K562 (cell line): ENCODE measurements at regions not wholly inside any gene's neighbourhood (a gene's known extent, or its start where the extent isn't known, plus 50 kb on each side); places are given as distances from the start of the nearest gene placed in this dataset.

Experiments used
- ATAC-seq: fragments of 200-7000 bp; cut with Tn5 transposase; 3 replicates; pipeline ENCODE4 v1.9.1; 2020; ENCODE audit warnings: moderate library complexity
- BruUV-seq: library from RNA; stranded (reverse); fragments of 400-500 nt; replicated peaks from 2 replicates; lab custom pipeline; 2021; lab: Mats Ljungman, UMichigan
- CTCF ChIA-PET: fragments of 300-600 bp; formaldehyde crosslinking; extraction: SDS; loops from one replicate; lab custom pipeline; 2021; ENCODE audit warnings: low intra/inter-chr PET ratio; lab: Yijun Ruan, JAX
- POLR2A ChIA-PET: fragments of 300-600, 350-650 bp; sonication (Branson Sonifier 250); formaldehyde crosslinking; extraction: SDS; loops from one replicate; lab custom pipeline; 2021; ENCODE audit warnings: antibody characterized with exemption, inconsistent platforms; lab: Yijun Ruan, JAX
- DNase-seq, 4 experiments: peaks; one replicate each; pipeline versions ENCODE4 v3.0.0 to v3.0.0-alpha.2; 2011 to 2018; ENCODE audit warnings: low spot score in 3 of 4, mixed read lengths in 3 of 4; ENCODE audit errors: extremely low read depth in 1 of 4
- FAIRE-seq: peaks from 2 replicates; lab custom pipeline; 2011; peaks lifted over from hg19 to GRCh38; lab: Jason Lieb, UNC
- H2AFZ ChIP-seq: 2 replicates; pipeline ENCODE4 v1.6.0; 2011; ENCODE audit warnings: low read depth, low read length, control low read depth, inconsistent platforms
- H3K27ac ChIP-seq: fragments of 200-600 bp; 3 replicates; pipeline ENCODE4 v1.8.0; 2011; ENCODE audit warnings: low read depth, mild to moderate bottlenecking, control low read depth, inconsistent platforms, low read length, moderate library complexity, mixed read lengths; ENCODE audit errors: extremely low read depth
- H3K27me3 ChIP-seq, 2 experiments: fragments of 300-600 bp in 1 of 2; 2 replicates in 1 of 2; 3 replicates in 1 of 2; pipeline versions ENCODE4 v1.6.0 to v1.8.0; 2011; ENCODE audit warnings: inconsistent platforms in 2 of 2, low read length in 2 of 2, mild to moderate bottlenecking in 1 of 2, mixed read lengths in 1 of 2, moderate library complexity in 1 of 2; ENCODE audit not compliant: control insufficient read depth in 2 of 2, insufficient read depth in 2 of 2
- H3K36me3 ChIP-seq: fragments of 300-600 bp; 3 replicates; pipeline ENCODE4 v1.8.0; 2011; ENCODE audit warnings: mild to moderate bottlenecking, low read length, inconsistent platforms; ENCODE audit not compliant: control insufficient read depth, insufficient read depth
- H3K4me1 ChIP-seq, 2 experiments: fragments of 200-600 bp in 1 of 2; replicated peaks in 1 of 2; 2 replicates in 1 of 2; 3 replicates in 1 of 2; pipeline versions ENCODE4 v1.5.1 to v1.8.0; 2011; ENCODE audit warnings: inconsistent platforms in 2 of 2, low read length in 2 of 2, mild to moderate bottlenecking in 1 of 2, mixed read lengths in 1 of 2, moderate library complexity in 1 of 2; ENCODE audit not compliant: control insufficient read depth in 2 of 2, insufficient read depth in 2 of 2
- H3K4me2 ChIP-seq: 2 replicates; pipeline ENCODE4 v1.6.1; 2011; ENCODE audit warnings: low read length, control low read depth, inconsistent platforms, mixed read lengths; ENCODE audit not compliant: insufficient read depth
- H3K4me3 ChIP-seq: fragments of 200-600 bp; sonication (generic), shearing (Covaris generic); 2 replicates; pipeline ENCODE4 v1.5.1; 2016; ENCODE audit warnings: control low read depth, inconsistent platforms
- H3K79me2 ChIP-seq: fragments of 200-600 bp; 3 replicates; pipeline ENCODE4 v1.8.0; 2011; ENCODE audit warnings: low read length, inconsistent platforms; ENCODE audit not compliant: control insufficient read depth, insufficient read depth
- H3K9ac ChIP-seq, 2 experiments: 2 replicates each; pipeline versions ENCODE4 v1.6.0 to v1.6.1; 2011; ENCODE audit warnings: low read depth in 2 of 2, low read length in 2 of 2, control low read depth in 1 of 2, inconsistent platforms in 1 of 2, mild to moderate bottlenecking in 1 of 2, mixed read lengths in 1 of 2; ENCODE audit not compliant: insufficient read depth in 1 of 2
- H3K9me1 ChIP-seq: one replicate; pipeline ENCODE4 v1.6.0; 2011; ENCODE audit warnings: inconsistent platforms, mild to moderate bottlenecking, low read length, moderate library complexity; ENCODE audit not compliant: control insufficient read depth, insufficient read depth
- H3K9me3 ChIP-seq: replicated peaks from 2 replicates; pipeline ENCODE4 v1.5.1; 2011; ENCODE audit warnings: low read depth, low read length, inconsistent platforms; ENCODE audit not compliant: control insufficient read depth, insufficient read depth
- H4K20me1 ChIP-seq: replicated peaks from 2 replicates; pipeline ENCODE4 v1.6.1; 2011; ENCODE audit warnings: low read length, inconsistent platforms, mixed read lengths; ENCODE audit not compliant: control insufficient read depth, insufficient read depth
- DNMT1 ChIP-seq: fragments of 450-650 bp; IDR thresholded peaks from 2 replicates; pipeline ENCODE4 v1.6.1; 2016; ENCODE audit warnings: antibody characterized with exemption, mild to moderate bottlenecking
- HBP1 ChIP-seq: fragments of 450-650 bp; formaldehyde crosslinking; IDR thresholded peaks from 2 replicates; pipeline ENCODE4 v1.4.0; 2022; ENCODE audit warnings: missing genetic modification characterization
- HMGXB4 ChIP-seq: sonication (generic); formaldehyde crosslinking; IDR thresholded peaks from 2 replicates; pipeline ENCODE4 v1.8.1; 2023; ENCODE audit warnings: mild to moderate bottlenecking, missing genetic modification reagents
- NCOA2 ChIP-seq, 2 experiments: fragments of 450-650 bp; IDR thresholded peaks; 2 replicates each; pipeline ENCODE4 v1.6.1; 2018; ENCODE audit warnings: mild to moderate bottlenecking in 2 of 2, moderate library complexity in 1 of 2; ENCODE audit not compliant: partially characterized antibody in 2 of 2
- PRMT5 ChIP-seq: sonication (generic); formaldehyde crosslinking; IDR thresholded peaks from 2 replicates; pipeline ENCODE4 v1.5.0; 2020; ENCODE audit warnings: missing genetic modification reagents
- REST ChIP-seq, 2 experiments: fragments of 450-650 bp; formaldehyde crosslinking in 1 of 2; IDR thresholded peaks; 2 replicates each; pipeline versions ENCODE4 v1.4.0 to v1.6.1; 2014 to 2020; ENCODE audit warnings: mild to moderate bottlenecking in 2 of 2, borderline replicate concordance in 1 of 2, low read depth in 1 of 2
- WGBS: fragments of 100-300 bp; shearing (Covaris generic); methylation state at CpG from one replicate; pipeline ENCODE4 v1.1.6; 2016; ENCODE audit warnings: low coverage, mixed read lengths; ENCODE audit not compliant: insufficient coverage; ENCODE audit errors: missing lambda C conversion rate; 5-methylcytosine and 5-hydroxymethylcytosine counted together
- in situ Hi-C: fragments of 300-500 bp; cut with MboI; formaldehyde crosslinking; loops from 4 replicates; pipeline ENCODE4 v1.15.0; 2018; ENCODE audit warnings: inconsistent platforms, mixed read lengths
- intact Hi-C: fragments of 100-400 bp; cut with micrococcal nuclease; formaldehyde crosslinking; loops from 2 replicates; pipeline ENCODE4 v1.14.2; 2022

GRCh38 chr19:31497709-31498108 is 148.5 kb upstream of the TSHZ3 start:
- no TSS peak for BruUV-seq
- in situ Hi-C loops, result no loop called here
- TF ChIP-seq HMGXB4 (no peak), NCOA2 (IDR thresholded peaks at IDR 0.05; ENCODE audit: partially characterized antibody in 2 of 2) (no peak), PRMT5 (CRISPR knock-in tag) (no peak), REST (IDR thresholded peaks at IDR 0.05; ENCODE audit: borderline replicate concordance) (no peak), REST (CRISPR knock-in tag; IDR thresholded peaks at IDR 0.05; ENCODE audit: low read depth) (no peak), HBP1 (CRISPR knock-in tag) (no peak), DNMT1 (no peak)

More at GRCh38 chr19:31497709-31498108, 148.5 kb upstream of the TSHZ3 start:
- Histone ChIP-seq H3K4me1 (no peaks in the 10 kb centered on the region), H3K36me3 (no peaks in the 10 kb centered on the region), H4K20me1 (no peaks in the 10 kb centered on the region), H3K9me3 (no peaks in the 10 kb centered on the region), H3K27ac (no peak overlapping the region), H3K4me3 (no peak overlapping the region), H3K9me1 (no peaks in the 10 kb centered on the region), H3K27me3 (no peaks in the 10 kb centered on the region; a peak in 1 of 5 replicates), H3K79me2 (no peaks in the 10 kb centered on the region), H3K4me2 (no peak overlapping the region), H2AFZ (no peak overlapping the region), H3K9ac (no peak overlapping the region)
- DNase-seq (no peak), ATAC-seq (no peak), FAIRE-seq (no peak)
- CTCF ChIA-PET, result no interaction called here
- intact Hi-C loops, result no loop called here
- POLR2A ChIA-PET, result no interaction called here
- 0% methylated on average over 2 of the region's 2 CpGs for WGBS
